Esophagus (tissue), 2 donors: ENCODE measurements at regions not wholly inside any gene's neighbourhood (a gene's known extent, or its start where the extent isn't known, plus 50 kb on each side); places are given as distances from the start of the nearest gene placed in this dataset.
A peak's percentile ranks its signal among the peaks of the same experiment; 100 is the strongest.

ENCODE experiments used
- H3K27ac ChIP-seq, 2 donors: one replicate each; pipeline ENCODE4 v1.5.1; 2013; ENCODE audit warnings: low read depth in 2 of 2, mild to moderate bottlenecking in 2 of 2, inconsistent platforms in 1 of 2, low read length in 1 of 2, moderate library complexity in 1 of 2
- H3K27me3 ChIP-seq, 2 donors: one replicate each; pipeline ENCODE4 v1.6.1; 2013; ENCODE audit warnings: low read length in 2 of 2, control low read depth in 1 of 2, mild to moderate bottlenecking in 1 of 2; ENCODE audit not compliant: insufficient read depth in 2 of 2, control insufficient read depth in 1 of 2
- H3K36me3 ChIP-seq, 2 donors: one replicate each; pipeline ENCODE4 v1.6.1; 2013; ENCODE audit warnings: low read length in 1 of 2; ENCODE audit not compliant: control insufficient read depth in 2 of 2, insufficient read depth in 2 of 2
- H3K4me1 ChIP-seq, 2 donors: one replicate each; pipeline ENCODE4 v1.6.1; 2013; ENCODE audit warnings: low read length in 1 of 2; ENCODE audit not compliant: control insufficient read depth in 2 of 2, insufficient read depth in 2 of 2
- H3K4me3 ChIP-seq, 2 donors: one replicate each; pipeline ENCODE4 v1.5.1; 2013; ENCODE audit warnings: low read length in 2 of 2, mild to moderate bottlenecking in 2 of 2, low read depth in 1 of 2, moderate library complexity in 1 of 2
- H3K9me3 ChIP-seq, 2 donors: one replicate each; pipeline ENCODE4 v1.6.1; 2013; ENCODE audit warnings: mild to moderate bottlenecking in 2 of 2, low read depth in 1 of 2, low read length in 1 of 2, moderate library complexity in 1 of 2; ENCODE audit not compliant: control insufficient read depth in 2 of 2, insufficient read depth in 1 of 2
- WGBS, 2 donors: extraction: QIAGEN DNeasy Blood & Tissue Kit; methylation state at CpG; one replicate each; pipeline ENCODE4 v1.1.7; 2013; 5-methylcytosine and 5-hydroxymethylcytosine counted together
- donor health status: healthy with polysubstance abuse.
- donor health status: Bipolar disorder and iron deficiency.

DNA sequence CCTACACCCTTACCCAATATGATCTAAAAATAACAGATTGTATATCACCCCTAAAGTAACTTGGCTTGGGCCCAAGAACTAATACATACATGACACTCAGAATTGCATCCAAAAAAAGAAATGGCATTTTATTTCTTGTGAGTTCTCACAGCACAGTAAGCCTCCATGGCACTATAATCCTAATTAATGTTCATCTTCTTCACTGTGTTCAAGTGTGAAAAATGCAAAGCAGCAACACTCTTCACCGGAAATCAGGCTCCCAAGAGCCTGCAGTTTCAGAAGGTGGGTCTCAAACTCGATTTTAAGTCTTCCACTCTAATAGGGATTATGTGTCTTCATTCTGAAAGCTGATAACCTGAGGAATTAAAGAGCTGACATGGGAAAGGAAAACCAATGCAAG is 142.8 kb upstream of the TSC22D2 start:
- no peaks in the 10 kb centered on the region for H3K4me1 ChIP-seq
- no peaks in the 10 kb centered on the region for H3K27me3 ChIP-seq
- no peak overlapping the region for H3K4me3 ChIP-seq
- 29 to 50% methylated on average over 2 of the region's 2 CpGs for WGBS, 2 donors
- no peaks in the 10 kb centered on the region for H3K36me3 ChIP-seq
- no peaks in the 10 kb centered on the region for H3K9me3 ChIP-seq
- H3K27ac ChIP-seq: no peak overlapping the region

- Histone ChIP-seq H3K27me3 (no peaks in the 10 kb centered on the region), H3K4me1 (no peaks in the 10 kb centered on the region), H3K27ac (no peak overlapping the region), H3K36me3 (no peaks in the 10 kb centered on the region), H3K9me3 (no peaks in the 10 kb centered on the region), H3K4me3 (no peak overlapping the region)
- WGBS, 2 donors: 53 to 56% methylated on average over 6 of the region's 6 CpGs
Measured at GRCh38 chr3:150264561-150265279, 143.4 kb upstream of the TSC22D2 start.

DNA sequence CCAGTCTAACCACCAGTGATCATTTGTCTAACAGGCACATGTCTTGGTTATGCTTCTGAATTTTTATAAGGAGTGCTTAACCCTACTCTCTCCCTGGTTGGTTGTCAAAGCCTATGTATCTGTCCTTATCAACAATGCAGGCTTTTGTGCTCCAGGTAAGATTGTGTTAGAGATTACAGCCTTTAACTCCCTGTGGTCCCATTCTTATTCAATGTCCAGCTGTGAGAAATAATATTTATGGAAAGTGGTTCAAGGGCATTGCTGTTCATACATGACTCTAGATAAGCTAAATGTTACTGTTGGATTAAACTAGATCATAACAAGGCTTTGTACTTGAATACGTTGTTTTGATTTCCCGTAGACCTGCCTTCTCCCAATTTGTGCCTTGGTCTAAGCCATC is 146.1 kb upstream of the TSC22D2 start:
- H3K9me3 ChIP-seq: no peaks in the 10 kb centered on the region
- no peaks in the 10 kb centered on the region for H3K4me1 ChIP-seq
- H3K27me3 ChIP-seq: no peaks in the 10 kb centered on the region
- no peak overlapping the region for H3K4me3 ChIP-seq
- no peaks in the 10 kb centered on the region for H3K36me3 ChIP-seq
- 86 to 98% methylated on average over 2 of the region's 2 CpGs for WGBS, 2 donors
- H3K27ac ChIP-seq: no peak overlapping the region

- Histone ChIP-seq H3K4me3 (no peak overlapping the region), H3K27ac (no peak overlapping the region), H3K4me1 (no peaks in the 10 kb centered on the region), H3K9me3 (no peaks in the 10 kb centered on the region), H3K36me3 (no peaks in the 10 kb centered on the region), H3K27me3 (no peaks in the 10 kb centered on the region)
- WGBS, 2 donors: 86 to 88% methylated on average over 2 of the region's 2 CpGs
Measured at GRCh38 chr3:150261418-150261817, 146.7 kb upstream of the TSC22D2 start.

- 74 to 76% methylated on average over 3 of the region's 3 CpGs for WGBS, 2 donors
- no peak overlapping the region for H3K27ac ChIP-seq
- H3K4me1 ChIP-seq: peaks cover 0 to 3% of the 10 kb centered on the region in 2 donors
- H3K36me3 ChIP-seq: no peaks in the 10 kb centered on the region
- no peak overlapping the region for H3K4me3 ChIP-seq
- no peaks in the 10 kb centered on the region for H3K9me3 ChIP-seq
- no peaks in the 10 kb centered on the region for H3K27me3 ChIP-seq
Measured at GRCh38 chr3:150260398-150260710, 147.7 kb upstream of the TSC22D2 start.

DNA sequence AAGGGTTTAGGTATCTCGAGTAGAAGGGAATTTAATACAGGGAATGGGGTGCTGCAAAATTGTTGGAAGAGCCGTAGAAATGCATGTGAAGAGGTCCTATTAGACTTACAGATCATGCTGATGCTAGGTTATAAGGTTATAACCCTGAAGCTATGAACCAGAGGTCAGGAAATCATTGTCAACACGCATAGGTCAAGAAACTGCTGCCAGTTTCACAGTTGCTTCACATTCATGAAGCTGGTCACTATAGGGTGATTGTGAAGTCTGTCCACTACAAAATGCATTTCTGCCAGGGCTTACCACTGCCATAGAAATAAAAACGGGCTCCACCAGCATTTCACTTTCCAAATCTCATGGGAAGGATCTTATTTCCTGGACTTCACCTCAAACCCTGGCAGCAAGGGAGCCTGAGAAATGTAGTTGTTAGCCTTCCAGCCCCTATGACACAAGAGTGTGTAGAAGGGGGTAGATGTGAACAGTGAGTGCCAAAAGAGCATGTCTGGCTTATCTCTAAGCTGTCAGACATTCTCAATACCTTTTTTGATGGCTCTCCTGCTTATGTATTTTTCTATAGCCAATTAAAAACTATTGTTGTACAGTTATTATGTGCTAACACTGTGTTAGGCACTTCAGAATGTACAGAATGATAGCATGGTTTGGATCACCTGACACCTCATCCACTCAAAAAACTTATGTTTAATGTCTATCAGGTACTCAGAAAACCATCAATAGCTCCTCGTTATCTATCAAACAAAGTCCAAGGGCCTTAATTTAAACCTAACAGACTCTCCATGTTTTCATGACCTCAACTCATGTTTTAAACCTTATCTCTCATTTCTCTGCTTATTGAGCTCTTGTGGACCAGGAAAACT is 148.3 kb upstream of the TSC22D2 start:
- H3K4me3 ChIP-seq: no peak overlapping the region
- H3K36me3 ChIP-seq: no peaks in the 10 kb centered on the region
- H3K9me3 ChIP-seq: no peaks in the 10 kb centered on the region
- WGBS, 2 donors: 77 to 85% methylated on average over 5 of the region's 5 CpGs
- no peak overlapping the region for H3K27ac ChIP-seq
- no peaks in the 10 kb centered on the region for H3K27me3 ChIP-seq
- H3K4me1 ChIP-seq: peaks cover 0 to 3% of the 10 kb centered on the region in 2 donors

- peaks cover 0 to 3% of the 10 kb centered on the region in 2 donors for H3K4me1 ChIP-seq
- H3K4me3 ChIP-seq: no peak overlapping the region
- no peak overlapping the region for H3K27ac ChIP-seq
- H3K9me3 ChIP-seq: no peaks in the 10 kb centered on the region
- H3K36me3 ChIP-seq: no peaks in the 10 kb centered on the region
- H3K27me3 ChIP-seq: no peaks in the 10 kb centered on the region
- 76 to 84% methylated on average over 5 of the region's 5 CpGs for WGBS, 2 donors
Measured at GRCh38 chr3:150256782-150257181, 151.3 kb upstream of the TSC22D2 start.

DNA sequence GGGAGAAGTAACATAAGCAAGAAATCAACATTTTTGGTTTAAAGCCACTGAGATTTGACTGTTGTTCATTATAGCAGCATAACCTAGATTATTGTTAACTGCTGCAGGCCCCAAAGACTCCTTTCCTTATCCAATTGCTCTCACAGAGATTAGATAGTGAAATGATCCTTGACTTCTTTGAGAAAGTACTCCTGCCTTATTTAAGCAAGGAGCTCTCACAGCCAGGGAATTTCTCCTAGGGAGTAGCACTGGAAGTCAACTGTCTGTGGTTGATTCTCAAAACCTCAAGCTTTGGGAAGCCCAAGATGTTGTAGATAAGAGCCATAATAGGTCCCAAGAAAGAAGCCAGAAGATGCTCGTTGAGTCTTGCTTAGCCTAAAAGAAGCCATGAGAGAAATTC is 151.8 kb upstream of the TSC22D2 start:
- WGBS, 2 donors: 73 to 78% methylated on average over 1 of the region's 1 CpG

GRCh38 chr3:150255826-150256225 is 152.3 kb upstream of the TSC22D2 start:
- H3K4me1 ChIP-seq: peaks cover 0 to 3% of the 10 kb centered on the region in 2 donors
- H3K36me3 ChIP-seq: no peaks in the 10 kb centered on the region
- peak overlapping the region; percentile 81 to 89 for H3K27ac ChIP-seq
- H3K27me3 ChIP-seq: no peaks in the 10 kb centered on the region
- H3K9me3 ChIP-seq: no peaks in the 10 kb centered on the region
- H3K4me3 ChIP-seq: no peak overlapping the region

More for the DNA sequence above, 151.8 kb upstream of the TSC22D2 start:
- Histone ChIP-seq H3K27me3 (no peaks in the 10 kb centered on the region), H3K9me3 (no peaks in the 10 kb centered on the region), H3K4me1 (peaks cover 0 to 3% of the 10 kb centered on the region in 2 donors), H3K36me3 (no peaks in the 10 kb centered on the region), H3K27ac (no peak overlapping the region), H3K4me3 (no peak overlapping the region)

DNA sequence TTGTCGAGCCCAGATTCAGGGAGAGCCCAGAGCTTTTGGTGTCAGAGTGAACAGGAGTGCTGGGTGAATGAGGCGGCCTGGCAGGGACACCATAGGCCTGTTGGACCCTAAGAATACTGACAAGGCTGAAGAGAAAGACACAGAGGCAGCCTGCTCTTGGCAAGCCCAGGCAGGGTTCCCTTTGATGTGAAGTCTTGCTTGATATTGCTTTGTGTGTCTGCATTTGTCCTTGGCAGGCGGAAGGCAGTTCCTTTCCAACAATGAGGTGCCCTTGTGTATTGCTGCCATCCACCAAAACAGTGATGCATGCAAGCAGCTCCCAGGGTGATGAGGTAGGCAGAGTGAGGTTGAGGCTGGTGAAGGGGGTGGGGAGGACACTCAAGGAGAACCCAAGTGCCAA is 152.7 kb upstream of the TSC22D2 start:
- no peak overlapping the region for H3K4me3 ChIP-seq
- WGBS, 2 donors: 28 to 32% methylated on average over 3 of the region's 3 CpGs
- peaks cover 0 to 3% of the 10 kb centered on the region in 2 donors for H3K4me1 ChIP-seq
- H3K27ac ChIP-seq: peak overlapping the region; percentile 81 to 89
- H3K27me3 ChIP-seq: no peaks in the 10 kb centered on the region
- H3K9me3 ChIP-seq: no peaks in the 10 kb centered on the region
- no peaks in the 10 kb centered on the region for H3K36me3 ChIP-seq
